ENCODE measurements at regions not wholly inside any gene's neighbourhood (a gene's known extent, or its start where the extent isn't known, plus 50 kb on each side); places are given as distances from the start of the nearest gene placed in this dataset.

- H3K4me3 Mint-ChIP-seq (ENCODE audit: unreplicated experiment) = peak overlapping the region; percentile 17
- H3K27ac Mint-ChIP-seq (ENCODE audit: unreplicated experiment) = peak overlapping the region; percentile 84
- no peaks in the 10 kb centered on the region for H3K36me3 Mint-ChIP-seq (ENCODE audit: unreplicated experiment)
- no peak for DNase-seq
- TF ChIP-seq CTCF (IDR thresholded peaks at IDR 0.05; ENCODE audit: partially characterized antibody, unreplicated experiment) = no peak
- H3K27me3 Mint-ChIP-seq (ENCODE audit: unreplicated experiment) = peaks cover 1% of the 10 kb centered on the region
- peaks cover 2% of the 10 kb centered on the region for H3K9me3 Mint-ChIP-seq (ENCODE audit: unreplicated experiment)
- peaks cover 28% of the 10 kb centered on the region for H3K4me1 Mint-ChIP-seq (ENCODE audit: low read depth, unreplicated experiment)
Observed at GRCh38 chr4:20445933-20446723, 194.4 kb downstream of the SLIT2 start.

DNA sequence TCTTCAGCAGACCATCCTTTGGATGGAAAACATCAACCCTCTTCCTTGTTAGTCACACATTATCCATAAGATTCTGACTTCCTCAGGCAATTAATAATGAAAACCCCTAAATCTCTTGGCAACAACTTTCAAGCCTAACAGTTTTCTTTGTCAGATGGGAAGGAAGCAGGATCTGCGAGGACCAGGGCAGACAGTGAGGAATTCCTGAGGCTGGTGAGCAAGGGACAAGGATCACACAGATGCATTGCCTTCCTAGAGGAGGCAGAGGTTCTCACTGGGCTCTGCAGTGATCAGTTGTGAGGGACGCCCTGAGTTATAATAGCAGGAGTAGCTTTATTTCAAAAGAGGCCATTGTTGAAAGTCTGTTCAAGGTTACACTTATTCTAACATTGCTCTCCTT is 195.4 kb downstream of the SLIT2 start:
- Mint-ChIP-seq H3K36me3 (ENCODE audit: unreplicated experiment) (no peaks in the 10 kb centered on the region), H3K4me3 (ENCODE audit: unreplicated experiment) (no peak overlapping the region), H3K27me3 (ENCODE audit: unreplicated experiment) (peaks cover 1% of the 10 kb centered on the region), H3K9me3 (ENCODE audit: unreplicated experiment) (peaks cover 2% of the 10 kb centered on the region), H3K27ac (ENCODE audit: unreplicated experiment) (no peak overlapping the region), H3K4me1 (ENCODE audit: low read depth, unreplicated experiment) (peaks cover 28% of the 10 kb centered on the region)
- DNase-seq = no peak
- TF ChIP-seq CTCF (IDR thresholded peaks at IDR 0.05; ENCODE audit: partially characterized antibody, unreplicated experiment) = no peak

DNA sequence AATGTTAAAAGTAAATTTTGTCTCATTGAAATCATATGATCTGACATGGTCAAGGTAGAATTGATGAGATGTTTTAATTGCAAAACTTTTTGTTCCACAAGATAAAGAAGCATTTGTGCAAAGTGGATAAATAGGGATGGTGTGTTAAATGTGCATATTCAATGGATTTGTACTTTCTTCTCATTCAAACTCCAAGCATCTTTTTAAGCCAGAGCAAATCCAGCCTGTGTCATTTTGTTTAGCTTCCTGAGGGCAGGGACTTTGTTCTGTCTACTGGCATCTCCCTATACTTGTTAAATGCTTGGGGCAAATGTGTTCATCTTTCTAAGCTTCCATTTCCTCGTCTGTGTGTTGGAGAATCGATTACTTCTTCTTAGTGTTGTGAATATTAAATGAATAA is 200.3 kb downstream of the SLIT2 start:
- H3K9me3 Mint-ChIP-seq (ENCODE audit: unreplicated experiment) = no peaks in the 10 kb centered on the region
- no peak for TF ChIP-seq CTCF (IDR thresholded peaks at IDR 0.05; ENCODE audit: partially characterized antibody, unreplicated experiment)

DNA sequence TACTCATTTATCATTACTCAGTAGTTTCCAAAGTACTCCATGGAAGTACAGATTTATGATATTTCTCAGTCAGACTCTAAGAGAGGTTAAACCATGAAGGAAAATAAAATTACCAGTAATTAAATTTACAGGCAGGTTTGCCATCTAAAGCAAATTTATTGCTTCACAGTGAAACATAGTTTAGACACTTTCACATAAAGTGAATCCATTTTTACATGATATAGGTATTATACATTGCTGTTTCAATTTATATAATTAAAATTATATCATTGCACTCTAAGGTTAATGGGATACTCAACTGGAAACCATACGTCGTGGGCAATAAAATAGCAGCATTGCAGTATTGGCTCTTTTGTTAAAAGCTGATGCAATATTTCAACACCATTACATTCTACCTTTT is 202.8 kb downstream of the SLIT2 start:
- no peak overlapping the region for H3K27ac Mint-ChIP-seq (ENCODE audit: unreplicated experiment)
- no peak for TF ChIP-seq CTCF (IDR thresholded peaks at IDR 0.05; ENCODE audit: partially characterized antibody, unreplicated experiment)
- no peak overlapping the region for H3K4me3 Mint-ChIP-seq (ENCODE audit: unreplicated experiment)
- H3K27me3 Mint-ChIP-seq (ENCODE audit: unreplicated experiment) = no peaks in the 10 kb centered on the region
- H3K4me1 Mint-ChIP-seq (ENCODE audit: low read depth, unreplicated experiment) = no peaks in the 10 kb centered on the region
- no peak for DNase-seq
- H3K36me3 Mint-ChIP-seq (ENCODE audit: unreplicated experiment) = no peaks in the 10 kb centered on the region
- no peaks in the 10 kb centered on the region for H3K9me3 Mint-ChIP-seq (ENCODE audit: unreplicated experiment)

More for the DNA sequence above, 200.3 kb downstream of the SLIT2 start:
- no peak overlapping the region for H3K27ac Mint-ChIP-seq (ENCODE audit: unreplicated experiment)
- H3K4me3 Mint-ChIP-seq (ENCODE audit: unreplicated experiment) = no peak overlapping the region
- no peak for DNase-seq
- no peaks in the 10 kb centered on the region for H3K27me3 Mint-ChIP-seq (ENCODE audit: unreplicated experiment)
- H3K36me3 Mint-ChIP-seq (ENCODE audit: unreplicated experiment) = no peaks in the 10 kb centered on the region
- H3K4me1 Mint-ChIP-seq (ENCODE audit: low read depth, unreplicated experiment) = peaks cover 4% of the 10 kb centered on the region

DNA sequence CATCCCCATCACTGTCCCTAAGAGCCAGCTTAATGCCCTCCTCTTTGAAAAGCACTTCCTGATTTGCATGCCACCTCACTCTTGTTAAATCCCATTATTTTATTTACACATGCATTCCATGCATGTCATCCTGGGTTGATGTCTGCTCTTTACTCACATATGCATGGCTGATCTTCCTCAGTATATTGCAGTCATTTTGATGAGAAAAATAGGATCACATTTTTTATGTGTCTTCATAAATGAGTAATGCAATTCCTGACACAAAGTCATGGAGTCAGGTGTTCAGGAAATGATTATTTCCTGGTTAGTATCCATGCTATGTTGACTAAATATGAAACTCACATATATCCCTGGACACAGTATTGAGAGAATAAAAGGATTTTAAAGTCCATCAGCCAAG is 204.7 kb downstream of the SLIT2 start:
- no peak for DNase-seq
- no peaks in the 10 kb centered on the region for H3K27me3 Mint-ChIP-seq (ENCODE audit: unreplicated experiment)
- no peak overlapping the region for H3K27ac Mint-ChIP-seq (ENCODE audit: unreplicated experiment)
- no peaks in the 10 kb centered on the region for H3K4me1 Mint-ChIP-seq (ENCODE audit: low read depth, unreplicated experiment)
- H3K36me3 Mint-ChIP-seq (ENCODE audit: unreplicated experiment) = no peaks in the 10 kb centered on the region
- no peaks in the 10 kb centered on the region for H3K9me3 Mint-ChIP-seq (ENCODE audit: unreplicated experiment)
- no peak for TF ChIP-seq CTCF (IDR thresholded peaks at IDR 0.05; ENCODE audit: partially characterized antibody, unreplicated experiment)
- H3K4me3 Mint-ChIP-seq (ENCODE audit: unreplicated experiment) = no peak overlapping the region

Measured in glutamatergic neuron (in vitro differentiated cells).